Mesothelial cell of epicardium (in vitro differentiated cells): ENCODE measurements at regions not wholly inside any gene's neighbourhood (a gene's known extent, or its start where the extent isn't known, plus 50 kb on each side); places are given as distances from the start of the nearest gene placed in this dataset.

ENCODE experiments used
- DNase-seq, 2 experiments: peaks; one replicate each; pipeline ENCODE4 v3.0.0; 2021; ENCODE audit warnings: low spot score in 2 of 2; ENCODE audit not compliant: unreplicated experiment in 2 of 2
- H3K27ac Mint-ChIP-seq: 2 replicates; pipeline ENCODE4 v1.8.0; 2021; ENCODE audit warnings: mixed read lengths
- H3K27me3 Mint-ChIP-seq: 2 replicates; pipeline ENCODE4 v1.8.0; 2021; ENCODE audit warnings: low read depth, mixed read lengths
- H3K36me3 Mint-ChIP-seq: 2 replicates; pipeline ENCODE4 v1.8.0; 2021; ENCODE audit warnings: mixed read lengths
- H3K4me1 Mint-ChIP-seq: 2 replicates; pipeline ENCODE4 v1.8.0; 2021; ENCODE audit warnings: mixed read lengths
- H3K4me3 Mint-ChIP-seq: 2 replicates; pipeline ENCODE4 v1.8.0; 2021; ENCODE audit warnings: mild to moderate bottlenecking, moderate library complexity, mixed read lengths
- H3K9me3 Mint-ChIP-seq: 2 replicates; pipeline ENCODE4 v1.8.0; 2021; ENCODE audit warnings: mixed read lengths
- CTCF ChIP-seq: fragments of 200-600 bp; sonication (generic); IDR thresholded peaks from one replicate; pipeline ENCODE4 v1.5.0; 2021; ENCODE audit warnings: antibody characterized with exemption; ENCODE audit not compliant: unreplicated experiment

GRCh38 chr5:24816206-24816605 is 171.4 kb upstream of the CDH10 start:
- TF ChIP-seq CTCF = no peak
- Mint-ChIP-seq H3K4me1 (no peaks in the 10 kb centered on the region), H3K9me3 (peaks cover 23% of the 10 kb centered on the region), H3K27me3 (no peaks in the 10 kb centered on the region), H3K4me3 (no peak overlapping the region), H3K27ac (no peak overlapping the region), H3K36me3 (no peaks in the 10 kb centered on the region)
- no peak for DNase-seq

GRCh38 chr5:24805230-24805629 is 160.5 kb upstream of the CDH10 start:
- Mint-ChIP-seq H3K9me3 (peaks cover 5% of the 10 kb centered on the region), H3K27me3 (no peaks in the 10 kb centered on the region), H3K27ac (no peak overlapping the region), H3K4me3 (no peak overlapping the region), H3K36me3 (no peaks in the 10 kb centered on the region), H3K4me1 (no peaks in the 10 kb centered on the region)
- DNase-seq = no peak
- TF ChIP-seq CTCF = no peak

DNA sequence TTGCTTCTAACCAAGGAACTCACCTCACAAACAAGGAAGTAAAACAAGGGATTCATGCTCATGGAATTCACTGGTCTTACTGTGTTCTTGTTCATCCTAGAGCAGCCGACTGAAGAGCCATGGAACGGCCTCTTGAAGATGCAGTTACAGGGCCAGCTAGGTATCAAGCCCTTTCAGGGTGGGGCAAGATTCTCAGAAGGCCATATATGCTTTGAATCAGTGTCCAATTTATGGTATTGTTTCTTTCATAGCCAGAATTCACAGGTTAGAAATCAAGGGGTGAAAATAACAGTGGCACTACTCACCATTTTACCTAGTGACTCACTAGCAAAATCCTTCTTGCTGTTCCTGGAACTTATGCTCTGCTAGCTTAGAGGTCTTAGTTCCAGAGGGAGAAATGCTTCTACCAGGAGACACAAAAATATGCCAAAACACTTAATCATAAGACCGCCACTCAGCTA is 159.5 kb upstream of the CDH10 start:
- Mint-ChIP-seq H3K27ac (no peak overlapping the region), H3K4me3 (no peak overlapping the region), H3K4me1 (no peaks in the 10 kb centered on the region), H3K27me3 (no peaks in the 10 kb centered on the region), H3K9me3 (peaks cover 5% of the 10 kb centered on the region), H3K36me3 (no peaks in the 10 kb centered on the region)
- DNase-seq = no peak
- no peak for TF ChIP-seq CTCF

GRCh38 chr5:24791326-24791725 is 146.5 kb upstream of the CDH10 start:
- no peaks in the 10 kb centered on the region for H3K36me3 Mint-ChIP-seq
- H3K4me1 Mint-ChIP-seq = peaks cover 6% of the 10 kb centered on the region
- no peak for TF ChIP-seq CTCF
- H3K27ac Mint-ChIP-seq = no peak overlapping the region
- no peak for DNase-seq
- H3K27me3 Mint-ChIP-seq = no peaks in the 10 kb centered on the region
- no peaks in the 10 kb centered on the region for H3K9me3 Mint-ChIP-seq
- H3K4me3 Mint-ChIP-seq = no peak overlapping the region

DNA sequence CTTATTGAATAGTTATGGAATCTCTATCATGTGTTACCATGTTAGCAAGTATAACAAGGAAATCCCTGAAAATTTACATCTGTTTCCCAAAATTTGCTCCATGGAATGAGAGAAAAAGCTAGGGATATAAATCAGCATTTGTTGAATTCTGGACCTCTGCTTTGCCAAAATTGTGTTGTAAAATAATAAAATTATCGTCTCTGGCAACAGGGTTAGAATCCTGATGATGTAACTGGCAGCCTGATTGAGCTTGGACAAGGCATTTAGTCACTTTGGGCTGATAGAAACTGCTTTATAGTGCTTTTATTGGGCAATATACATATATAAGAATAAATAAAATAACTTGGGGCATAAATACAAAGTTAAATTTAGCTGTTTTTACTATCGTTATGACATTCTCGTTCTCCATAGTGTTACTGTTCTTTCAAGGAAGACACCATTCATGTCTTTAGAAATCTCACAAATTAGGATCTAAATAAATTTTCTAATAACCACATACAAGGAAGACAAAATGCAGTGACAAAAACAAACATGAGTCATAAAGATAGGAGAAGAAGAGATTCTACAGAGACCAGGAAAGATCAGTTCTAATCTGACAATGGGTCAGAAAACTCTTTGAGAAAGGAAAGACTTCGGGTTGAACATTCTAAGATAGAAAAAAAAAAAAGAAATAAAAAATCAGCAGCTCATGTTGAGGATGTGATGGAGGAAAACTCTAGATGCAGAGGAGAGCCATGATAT is 145.0 kb upstream of the CDH10 start:
- H3K27me3 Mint-ChIP-seq = no peaks in the 10 kb centered on the region
- no peak overlapping the region for H3K27ac Mint-ChIP-seq
- H3K36me3 Mint-ChIP-seq = no peaks in the 10 kb centered on the region
- no peak for TF ChIP-seq CTCF
- DNase-seq = no peak
- no peak overlapping the region for H3K4me3 Mint-ChIP-seq
- peaks cover 6% of the 10 kb centered on the region for H3K4me1 Mint-ChIP-seq
- H3K9me3 Mint-ChIP-seq = no peaks in the 10 kb centered on the region
